Body of pancreas (tissue), 4 donors: ENCODE measurements at regions not wholly inside any gene's neighbourhood (a gene's known extent, or its start where the extent isn't known, plus 50 kb on each side); places are given as distances from the start of the nearest gene placed in this dataset.

Experiments used
- POLR2A ChIP-seq, 3 donors: fragments of 450-650 bp; IDR thresholded peaks; one replicate each; pipeline ENCODE4 v1.6.1; 2016; ENCODE audit warnings: antibody characterized with exemption in 3 of 3, mild to moderate bottlenecking in 2 of 3
- TF ChIP-seq, protein P1 (sequence below), 7 experiments: fragments of 450-650 bp in 4 of 7; fragments of 200-600 bp in 3 of 7; sonication (generic) in 3 of 7; IDR thresholded peaks; one replicate each; pipeline ENCODE4 v1.5.1; 2016 to 2019; ENCODE audit warnings: antibody characterized with exemption in 7 of 7

DNA sequence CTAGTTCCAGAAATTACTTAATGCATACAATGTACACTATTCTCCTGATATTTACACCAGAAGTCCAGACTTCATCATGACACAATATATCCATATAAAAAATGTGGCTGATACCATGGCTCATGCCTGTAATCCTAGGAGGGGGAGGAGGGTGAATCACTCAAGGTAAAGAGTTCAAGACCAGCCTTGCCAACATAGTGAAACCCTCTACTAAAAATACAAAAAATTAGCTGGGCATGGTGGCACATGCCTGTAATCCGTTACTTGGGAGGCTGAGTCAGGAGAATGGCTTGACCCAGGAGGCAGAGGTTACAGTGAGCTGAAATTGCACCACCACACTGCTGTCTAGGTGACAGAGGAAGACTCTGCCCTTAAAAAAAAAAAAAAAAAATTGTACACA lies 192.5 kb upstream of the HSFY2 start:
- TF ChIP-seq POLR2A (IDR thresholded peaks at IDR 0.05), result no peak
- TF ChIP-seq, protein P1, sequence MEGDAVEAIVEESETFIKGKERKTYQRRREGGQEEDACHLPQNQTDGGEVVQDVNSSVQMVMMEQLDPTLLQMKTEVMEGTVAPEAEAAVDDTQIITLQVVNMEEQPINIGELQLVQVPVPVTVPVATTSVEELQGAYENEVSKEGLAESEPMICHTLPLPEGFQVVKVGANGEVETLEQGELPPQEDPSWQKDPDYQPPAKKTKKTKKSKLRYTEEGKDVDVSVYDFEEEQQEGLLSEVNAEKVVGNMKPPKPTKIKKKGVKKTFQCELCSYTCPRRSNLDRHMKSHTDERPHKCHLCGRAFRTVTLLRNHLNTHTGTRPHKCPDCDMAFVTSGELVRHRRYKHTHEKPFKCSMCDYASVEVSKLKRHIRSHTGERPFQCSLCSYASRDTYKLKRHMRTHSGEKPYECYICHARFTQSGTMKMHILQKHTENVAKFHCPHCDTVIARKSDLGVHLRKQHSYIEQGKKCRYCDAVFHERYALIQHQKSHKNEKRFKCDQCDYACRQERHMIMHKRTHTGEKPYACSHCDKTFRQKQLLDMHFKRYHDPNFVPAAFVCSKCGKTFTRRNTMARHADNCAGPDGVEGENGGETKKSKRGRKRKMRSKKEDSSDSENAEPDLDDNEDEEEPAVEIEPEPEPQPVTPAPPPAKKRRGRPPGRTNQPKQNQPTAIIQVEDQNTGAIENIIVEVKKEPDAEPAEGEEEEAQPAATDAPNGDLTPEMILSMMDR (IDR thresholded peaks at IDR 0.05), result no peak
